Stomach (tissue), 4 donors: ENCODE measurements at regions not wholly inside any gene's neighbourhood (a gene's known extent, or its start where the extent isn't known, plus 50 kb on each side); places are given as distances from the start of the nearest gene placed in this dataset.

Experiments
- EP300 ChIP-seq: sonication (generic); formaldehyde crosslinking; IDR thresholded peaks from one replicate; pipeline ENCODE4 v1.6.1; 2017; ENCODE audit warnings: antibody characterized with exemption
- TF ChIP-seq, protein P1 (sequence below), 7 experiments: fragments of 450-650 bp in 4 of 7; fragments of 200-600 bp in 3 of 7; sonication (generic) in 3 of 7; IDR thresholded peaks; one replicate each; pipeline ENCODE4 v1.5.1; 2016 to 2019; ENCODE audit warnings: antibody characterized with exemption in 7 of 7, control low read depth in 2 of 7, mild to moderate bottlenecking in 1 of 7

- TF ChIP-seq EP300, result no peak
- TF ChIP-seq, protein P1, sequence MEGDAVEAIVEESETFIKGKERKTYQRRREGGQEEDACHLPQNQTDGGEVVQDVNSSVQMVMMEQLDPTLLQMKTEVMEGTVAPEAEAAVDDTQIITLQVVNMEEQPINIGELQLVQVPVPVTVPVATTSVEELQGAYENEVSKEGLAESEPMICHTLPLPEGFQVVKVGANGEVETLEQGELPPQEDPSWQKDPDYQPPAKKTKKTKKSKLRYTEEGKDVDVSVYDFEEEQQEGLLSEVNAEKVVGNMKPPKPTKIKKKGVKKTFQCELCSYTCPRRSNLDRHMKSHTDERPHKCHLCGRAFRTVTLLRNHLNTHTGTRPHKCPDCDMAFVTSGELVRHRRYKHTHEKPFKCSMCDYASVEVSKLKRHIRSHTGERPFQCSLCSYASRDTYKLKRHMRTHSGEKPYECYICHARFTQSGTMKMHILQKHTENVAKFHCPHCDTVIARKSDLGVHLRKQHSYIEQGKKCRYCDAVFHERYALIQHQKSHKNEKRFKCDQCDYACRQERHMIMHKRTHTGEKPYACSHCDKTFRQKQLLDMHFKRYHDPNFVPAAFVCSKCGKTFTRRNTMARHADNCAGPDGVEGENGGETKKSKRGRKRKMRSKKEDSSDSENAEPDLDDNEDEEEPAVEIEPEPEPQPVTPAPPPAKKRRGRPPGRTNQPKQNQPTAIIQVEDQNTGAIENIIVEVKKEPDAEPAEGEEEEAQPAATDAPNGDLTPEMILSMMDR (IDR thresholded peaks at IDR 0.05), result no peak
Measured at GRCh38 chr2:58769111-58769863, 528.2 kb upstream of the FANCL start.
